ENCODE measurements at regions not wholly inside any gene's neighbourhood (a gene's known extent, or its start where the extent isn't known, plus 50 kb on each side); places are given as distances from the start of the nearest gene placed in this dataset.

DNA sequence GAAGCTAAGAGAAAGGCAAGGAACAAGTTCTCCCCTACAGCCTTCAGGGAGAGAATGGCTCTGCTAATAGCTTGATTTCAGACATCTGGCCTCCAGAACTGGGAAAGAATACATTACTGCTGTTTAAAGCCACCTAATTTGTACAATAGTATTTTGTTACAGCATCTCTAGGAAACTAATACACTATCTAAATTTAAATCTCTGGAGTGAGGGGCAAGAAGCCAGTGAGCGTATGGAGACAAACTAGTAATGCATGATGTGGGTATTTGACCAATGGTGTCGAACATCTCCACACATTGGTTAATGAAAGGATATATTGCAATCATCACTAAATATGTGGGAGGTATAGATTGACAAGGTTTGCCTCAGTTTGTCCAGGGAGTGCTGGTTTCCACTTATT, 451.5 kb downstream of the EPM2A start:
- H3K27ac ChIP-seq (ENCODE audit: low read depth, low read length): no peak overlapping the region
- H3K27me3 ChIP-seq (ENCODE audit: control insufficient read depth, insufficient read depth, low read length): no peaks in the 10 kb centered on the region
- H3K36me3 ChIP-seq (ENCODE audit: control insufficient read depth, insufficient read depth, low read length): no peaks in the 10 kb centered on the region
- H3K9me3 ChIP-seq (ENCODE audit: control insufficient read depth, insufficient read depth, low read length): no peaks in the 10 kb centered on the region
- no peak overlapping the region for H3K4me3 ChIP-seq (ENCODE audit: low read depth, low read length)
- H3K4me1 ChIP-seq (ENCODE audit: control insufficient read depth, insufficient read depth, low read length): no peaks in the 10 kb centered on the region
- no peak overlapping the region for H3K9ac ChIP-seq (ENCODE audit: low read depth, low read length)

DNA sequence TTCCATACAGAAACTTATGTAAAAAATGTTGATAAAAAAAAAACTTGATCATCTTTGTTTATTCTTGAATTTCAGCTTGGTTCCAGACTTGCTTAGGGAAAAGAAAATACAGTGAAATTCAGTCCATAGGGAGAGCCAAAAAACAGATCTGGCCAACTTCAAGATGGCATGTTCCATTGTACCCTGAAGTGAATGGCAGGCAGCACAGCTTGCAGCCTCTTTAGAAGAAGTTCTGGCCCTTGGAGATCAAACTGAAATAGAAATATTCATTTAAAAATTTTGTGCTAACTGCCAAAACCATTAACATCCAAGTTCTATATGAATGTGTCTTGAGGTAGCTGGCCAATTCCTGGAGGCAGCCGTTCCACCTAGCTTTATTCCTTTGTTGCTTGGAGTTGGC, 448.4 kb downstream of the EPM2A start:
- Histone ChIP-seq H3K9me3 (ENCODE audit: control insufficient read depth, insufficient read depth, low read length) (no peaks in the 10 kb centered on the region), H3K4me1 (ENCODE audit: control insufficient read depth, insufficient read depth, low read length) (no peaks in the 10 kb centered on the region), H3K27ac (ENCODE audit: low read depth, low read length) (no peak overlapping the region), H3K36me3 (ENCODE audit: control insufficient read depth, insufficient read depth, low read length) (no peaks in the 10 kb centered on the region), H3K9ac (ENCODE audit: low read depth, low read length) (no peak overlapping the region), H3K4me3 (ENCODE audit: low read depth, low read length) (no peak overlapping the region), H3K27me3 (ENCODE audit: control insufficient read depth, insufficient read depth, low read length) (no peaks in the 10 kb centered on the region)

DNA sequence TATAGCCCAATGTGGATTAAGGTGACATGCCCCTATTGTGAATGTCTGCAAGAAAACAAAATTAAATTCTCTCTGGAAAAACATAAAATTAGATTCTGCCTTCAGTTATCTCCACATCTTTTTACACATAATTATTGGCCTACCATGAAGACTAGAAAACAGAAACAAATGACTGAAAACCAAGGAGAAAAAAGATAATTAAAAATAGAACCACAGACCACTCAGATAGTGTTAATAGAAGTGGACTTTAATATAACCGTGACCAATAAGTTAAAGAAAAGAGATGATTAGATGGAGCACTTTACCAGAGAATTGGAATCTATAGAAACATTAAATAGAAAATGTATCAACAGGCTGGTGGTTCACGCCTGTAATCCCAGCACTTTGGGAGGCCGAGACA, 445.7 kb downstream of the EPM2A start:
- Histone ChIP-seq H3K27me3 (ENCODE audit: control insufficient read depth, insufficient read depth, low read length) (no peaks in the 10 kb centered on the region), H3K4me1 (ENCODE audit: control insufficient read depth, insufficient read depth, low read length) (no peaks in the 10 kb centered on the region), H3K9me3 (ENCODE audit: control insufficient read depth, insufficient read depth, low read length) (no peaks in the 10 kb centered on the region), H3K27ac (ENCODE audit: low read depth, low read length) (no peak overlapping the region), H3K36me3 (ENCODE audit: control insufficient read depth, insufficient read depth, low read length) (no peaks in the 10 kb centered on the region), H3K9ac (ENCODE audit: low read depth, low read length) (no peak overlapping the region), H3K4me3 (ENCODE audit: low read depth, low read length) (no peak overlapping the region)

DNA sequence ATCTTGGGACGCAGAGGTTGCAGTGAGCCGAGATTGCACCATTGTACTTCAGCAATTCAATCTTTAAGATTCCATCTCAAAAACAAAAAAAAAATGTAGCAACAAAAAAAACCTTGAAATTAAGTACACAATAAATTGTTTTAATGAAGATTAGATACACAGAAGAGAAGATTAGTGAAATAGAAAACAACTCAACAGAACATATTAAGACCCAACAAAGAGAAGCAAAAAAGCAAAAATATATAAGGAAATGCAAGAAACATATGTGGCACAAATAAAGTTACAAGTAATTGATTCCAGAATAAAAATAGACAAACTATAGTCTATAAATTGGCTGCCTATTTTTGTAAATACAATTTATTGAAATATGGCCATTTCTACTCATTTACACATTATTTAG, 445.2 kb downstream of the EPM2A start:
- Histone ChIP-seq H3K9me3 (ENCODE audit: control insufficient read depth, insufficient read depth, low read length) (no peaks in the 10 kb centered on the region), H3K9ac (ENCODE audit: low read depth, low read length) (no peak overlapping the region), H3K4me3 (ENCODE audit: low read depth, low read length) (no peak overlapping the region), H3K27me3 (ENCODE audit: control insufficient read depth, insufficient read depth, low read length) (no peaks in the 10 kb centered on the region), H3K27ac (ENCODE audit: low read depth, low read length) (no peak overlapping the region), H3K36me3 (ENCODE audit: control insufficient read depth, insufficient read depth, low read length) (no peaks in the 10 kb centered on the region), H3K4me1 (ENCODE audit: control insufficient read depth, insufficient read depth, low read length) (no peaks in the 10 kb centered on the region)

DNA sequence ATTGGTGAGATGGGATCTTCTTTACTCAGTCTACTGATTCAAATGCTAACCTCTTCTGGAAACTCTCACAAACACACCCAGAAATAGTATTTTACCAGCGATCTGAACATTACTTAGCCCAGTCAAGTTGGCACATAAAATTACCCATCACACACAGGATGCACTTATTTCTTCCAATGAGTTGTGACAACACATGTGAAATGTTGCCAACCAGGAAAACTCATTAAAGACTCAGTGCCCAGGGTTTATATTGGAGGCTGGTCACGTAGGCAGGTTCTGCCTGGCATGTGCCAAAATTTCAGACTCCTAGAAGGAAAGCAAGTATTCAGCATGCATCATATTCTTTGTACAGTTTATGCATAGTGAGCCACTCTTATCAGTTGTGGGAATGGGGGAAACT, 443.3 kb downstream of the EPM2A start:
- Histone ChIP-seq H3K4me1 (ENCODE audit: control insufficient read depth, insufficient read depth, low read length) (no peaks in the 10 kb centered on the region), H3K4me3 (ENCODE audit: low read depth, low read length) (no peak overlapping the region), H3K36me3 (ENCODE audit: control insufficient read depth, insufficient read depth, low read length) (no peaks in the 10 kb centered on the region), H3K27ac (ENCODE audit: low read depth, low read length) (no peak overlapping the region), H3K27me3 (ENCODE audit: control insufficient read depth, insufficient read depth, low read length) (no peaks in the 10 kb centered on the region), H3K9me3 (ENCODE audit: control insufficient read depth, insufficient read depth, low read length) (no peaks in the 10 kb centered on the region), H3K9ac (ENCODE audit: low read depth, low read length) (no peak overlapping the region)

DNA sequence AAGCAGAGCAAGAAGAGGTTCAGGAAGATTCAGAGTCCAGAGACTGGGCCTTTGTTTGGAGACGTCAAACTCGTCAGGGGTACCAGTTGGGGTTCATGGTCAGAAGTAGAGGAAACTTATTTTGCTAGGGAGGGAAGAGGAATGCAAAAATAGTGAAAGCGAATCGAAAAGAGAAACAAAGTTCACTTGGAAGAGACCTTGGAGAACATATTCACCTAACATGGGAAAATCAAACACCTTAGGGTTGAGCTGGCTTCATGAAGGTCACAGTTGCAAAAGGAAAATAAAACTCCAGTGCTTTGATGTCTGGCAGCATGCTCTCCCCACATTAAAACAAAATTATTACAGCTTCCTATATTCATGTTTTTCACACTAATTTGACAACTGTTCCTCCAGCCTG, 440.4 kb downstream of the EPM2A start:
- no peaks in the 10 kb centered on the region for H3K9me3 ChIP-seq (ENCODE audit: control insufficient read depth, insufficient read depth, low read length)
- no peak overlapping the region for H3K27ac ChIP-seq (ENCODE audit: low read depth, low read length)
- no peaks in the 10 kb centered on the region for H3K4me1 ChIP-seq (ENCODE audit: control insufficient read depth, insufficient read depth, low read length)

GRCh38 chr6:145295746-145296145, 439.6 kb downstream of the EPM2A start:
- Histone ChIP-seq H3K4me3 (ENCODE audit: low read depth, low read length) (no peak overlapping the region), H3K9ac (ENCODE audit: low read depth, low read length) (no peak overlapping the region), H3K36me3 (ENCODE audit: control insufficient read depth, insufficient read depth, low read length) (no peaks in the 10 kb centered on the region), H3K9me3 (ENCODE audit: control insufficient read depth, insufficient read depth, low read length) (no peaks in the 10 kb centered on the region), H3K27ac (ENCODE audit: low read depth, low read length) (no peak overlapping the region), H3K27me3 (ENCODE audit: control insufficient read depth, insufficient read depth, low read length) (no peaks in the 10 kb centered on the region), H3K4me1 (ENCODE audit: control insufficient read depth, insufficient read depth, low read length) (no peaks in the 10 kb centered on the region)

More for the DNA sequence above, 440.4 kb downstream of the EPM2A start:
- Histone ChIP-seq H3K27me3 (ENCODE audit: control insufficient read depth, insufficient read depth, low read length) (no peaks in the 10 kb centered on the region), H3K36me3 (ENCODE audit: control insufficient read depth, insufficient read depth, low read length) (no peaks in the 10 kb centered on the region), H3K4me3 (ENCODE audit: low read depth, low read length) (no peak overlapping the region), H3K9ac (ENCODE audit: low read depth, low read length) (no peak overlapping the region)

- Histone ChIP-seq H3K9me3 (ENCODE audit: control insufficient read depth, insufficient read depth, low read length) (no peaks in the 10 kb centered on the region), H3K9ac (ENCODE audit: low read depth, low read length) (no peak overlapping the region), H3K36me3 (ENCODE audit: control insufficient read depth, insufficient read depth, low read length) (no peaks in the 10 kb centered on the region), H3K27me3 (ENCODE audit: control insufficient read depth, insufficient read depth, low read length) (no peaks in the 10 kb centered on the region), H3K27ac (ENCODE audit: low read depth, low read length) (no peak overlapping the region), H3K4me1 (ENCODE audit: control insufficient read depth, insufficient read depth, low read length) (no peaks in the 10 kb centered on the region), H3K4me3 (ENCODE audit: low read depth, low read length) (no peak overlapping the region)
These were observed 429.6 kb downstream of the EPM2A start for GRCh38 chr6:145305670-145306069.

GRCh38 chr6:145306489-145306888, 428.8 kb downstream of the EPM2A start:
- no peaks in the 10 kb centered on the region for H3K9me3 ChIP-seq (ENCODE audit: control insufficient read depth, insufficient read depth, low read length)
- no peaks in the 10 kb centered on the region for H3K27me3 ChIP-seq (ENCODE audit: control insufficient read depth, insufficient read depth, low read length)
- H3K4me3 ChIP-seq (ENCODE audit: low read depth, low read length): no peak overlapping the region
- H3K9ac ChIP-seq (ENCODE audit: low read depth, low read length): no peak overlapping the region
- no peak overlapping the region for H3K27ac ChIP-seq (ENCODE audit: low read depth, low read length)
- H3K36me3 ChIP-seq (ENCODE audit: control insufficient read depth, insufficient read depth, low read length): no peaks in the 10 kb centered on the region
- H3K4me1 ChIP-seq (ENCODE audit: control insufficient read depth, insufficient read depth, low read length): no peaks in the 10 kb centered on the region

- H3K4me3 ChIP-seq (ENCODE audit: low read depth, low read length): no peak overlapping the region
- no peaks in the 10 kb centered on the region for H3K9me3 ChIP-seq (ENCODE audit: control insufficient read depth, insufficient read depth, low read length)
- H3K27me3 ChIP-seq (ENCODE audit: control insufficient read depth, insufficient read depth, low read length): no peaks in the 10 kb centered on the region
- H3K27ac ChIP-seq (ENCODE audit: low read depth, low read length): no peak overlapping the region
- H3K9ac ChIP-seq (ENCODE audit: low read depth, low read length): no peak overlapping the region
- H3K4me1 ChIP-seq (ENCODE audit: control insufficient read depth, insufficient read depth, low read length): no peaks in the 10 kb centered on the region
- no peaks in the 10 kb centered on the region for H3K36me3 ChIP-seq (ENCODE audit: control insufficient read depth, insufficient read depth, low read length)
These were observed 425.3 kb downstream of the EPM2A start for GRCh38 chr6:145309842-145310535.

DNA sequence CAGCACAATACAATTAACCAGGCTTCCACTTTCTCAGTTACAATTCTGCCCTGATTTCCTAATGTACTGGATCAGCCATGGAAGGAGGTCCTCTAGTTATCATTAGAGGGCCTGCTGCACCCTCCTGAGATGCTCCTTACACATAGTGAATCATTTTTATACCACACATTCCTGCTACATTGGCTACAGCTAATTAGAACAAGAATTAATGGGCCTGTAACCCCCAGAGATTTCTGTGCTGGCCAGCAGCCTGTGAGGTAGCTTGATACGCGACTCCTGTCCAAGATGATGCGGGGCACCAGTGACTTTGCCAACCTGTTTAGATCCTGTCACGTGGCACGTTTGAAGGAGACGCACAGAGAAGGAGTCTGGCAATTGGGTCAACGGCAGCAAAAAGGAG, 422.8 kb downstream of the EPM2A start:
- peaks cover 13% of the 10 kb centered on the region; the same call in 1 of the 2 replicates for H3K4me1 ChIP-seq (ENCODE audit: control insufficient read depth, insufficient read depth, low read length)
- H3K27ac ChIP-seq (ENCODE audit: low read depth, low read length): no peak overlapping the region
- H3K9ac ChIP-seq (ENCODE audit: low read depth, low read length): no peak overlapping the region
- no peaks in the 10 kb centered on the region for H3K9me3 ChIP-seq (ENCODE audit: control insufficient read depth, insufficient read depth, low read length)
- H3K36me3 ChIP-seq (ENCODE audit: control insufficient read depth, insufficient read depth, low read length): no peaks in the 10 kb centered on the region
- H3K4me3 ChIP-seq (ENCODE audit: low read depth, low read length): no peak overlapping the region
- no peaks in the 10 kb centered on the region for H3K27me3 ChIP-seq (ENCODE audit: control insufficient read depth, insufficient read depth, low read length)

Measured in HUES48 (cell line).